HG03139 (cell line): ENCODE measurements at regions not wholly inside any gene's neighbourhood (a gene's known extent, or its start where the extent isn't known, plus 50 kb on each side); places are given as distances from the start of the nearest gene placed in this dataset.

Experiments
- ATAC-seq: cut with Tn5 transposase; IDR thresholded peaks from one replicate; pipeline ENCODE4 v1.9.1; 2021; ENCODE audit not compliant: unreplicated experiment

DNA sequence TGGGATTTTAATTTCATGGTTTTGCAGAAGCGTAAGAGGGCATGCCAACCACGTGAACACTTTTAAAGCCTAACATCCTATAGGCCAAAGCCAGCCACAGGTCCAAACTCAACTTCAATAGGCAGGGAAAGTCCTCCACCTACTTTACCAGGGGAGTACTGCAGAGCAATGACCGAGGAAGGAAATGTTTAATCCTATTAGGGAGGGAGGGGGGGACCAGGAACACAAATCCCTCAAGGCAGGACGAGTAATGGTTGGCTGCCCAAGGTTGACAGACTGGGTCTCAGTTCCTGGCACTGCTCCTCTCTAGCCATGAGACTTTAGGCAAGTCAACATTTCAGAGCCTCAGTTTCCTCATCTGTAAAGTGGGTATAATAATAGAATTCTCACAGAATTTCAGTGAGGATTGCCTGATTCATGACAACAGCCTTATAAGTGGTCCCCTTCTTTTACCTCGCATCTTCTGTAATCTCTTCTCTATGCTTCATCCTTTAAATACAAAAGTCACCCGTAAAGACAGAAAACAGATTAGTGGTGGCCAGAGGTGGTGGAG, 315.8 kb downstream of the HAPSTR1 start:
- ATAC-seq: no peak

GRCh38 chr16:9408297-9408878, 316.9 kb downstream of the HAPSTR1 start:
- ATAC-seq: no peak

GRCh38 chr16:9409560-9410493, 318.4 kb downstream of the HAPSTR1 start:
- no peak for ATAC-seq

DNA sequence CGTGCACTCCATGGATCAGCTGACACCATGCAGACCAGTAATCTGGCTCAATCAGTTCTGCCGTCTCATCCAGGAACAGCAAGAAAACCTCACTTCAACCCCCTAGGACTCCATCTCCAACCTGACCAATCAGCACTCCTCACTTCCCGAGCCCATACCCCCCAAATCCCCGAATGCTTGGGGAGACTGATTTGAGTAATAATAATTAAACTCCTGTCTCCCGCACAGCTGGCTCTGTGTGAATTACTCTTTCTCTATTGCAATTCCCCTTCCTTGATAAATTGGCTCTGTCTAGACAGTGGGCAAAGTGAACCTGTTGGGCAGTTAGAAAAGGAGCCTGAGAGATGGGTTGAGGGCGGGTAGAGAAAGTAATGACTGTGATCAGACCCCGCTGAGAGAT, 320.0 kb downstream of the HAPSTR1 start:
- ATAC-seq: no peak

GRCh38 chr16:9412031-9412914, 320.8 kb downstream of the HAPSTR1 start:
- no peak for ATAC-seq

DNA sequence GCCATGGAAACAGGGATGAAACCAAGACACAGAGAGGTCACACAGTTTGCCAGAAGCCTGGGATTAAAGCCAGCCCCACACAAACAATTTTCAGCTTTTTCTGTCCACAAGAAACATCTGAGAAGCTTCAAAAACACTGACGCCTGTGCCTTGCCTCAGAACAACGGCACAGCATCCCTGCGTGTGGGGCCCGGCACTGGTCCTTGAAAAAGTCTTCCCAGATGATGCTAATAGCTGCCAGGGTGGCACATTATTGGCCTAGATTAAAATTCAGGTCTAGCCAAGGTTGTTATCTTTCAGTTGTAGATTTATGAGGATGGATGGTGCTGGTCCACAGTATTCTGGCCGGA, 321.4 kb downstream of the HAPSTR1 start:
- ATAC-seq: no peak

GRCh38 chr16:9415545-9415944, 324.1 kb downstream of the HAPSTR1 start:
- no peak for ATAC-seq

GRCh38 chr16:9417898-9418297, 326.5 kb downstream of the HAPSTR1 start:
- no peak for ATAC-seq

GRCh38 chr16:9419161-9419560, 327.7 kb downstream of the HAPSTR1 start:
- no peak for ATAC-seq

DNA sequence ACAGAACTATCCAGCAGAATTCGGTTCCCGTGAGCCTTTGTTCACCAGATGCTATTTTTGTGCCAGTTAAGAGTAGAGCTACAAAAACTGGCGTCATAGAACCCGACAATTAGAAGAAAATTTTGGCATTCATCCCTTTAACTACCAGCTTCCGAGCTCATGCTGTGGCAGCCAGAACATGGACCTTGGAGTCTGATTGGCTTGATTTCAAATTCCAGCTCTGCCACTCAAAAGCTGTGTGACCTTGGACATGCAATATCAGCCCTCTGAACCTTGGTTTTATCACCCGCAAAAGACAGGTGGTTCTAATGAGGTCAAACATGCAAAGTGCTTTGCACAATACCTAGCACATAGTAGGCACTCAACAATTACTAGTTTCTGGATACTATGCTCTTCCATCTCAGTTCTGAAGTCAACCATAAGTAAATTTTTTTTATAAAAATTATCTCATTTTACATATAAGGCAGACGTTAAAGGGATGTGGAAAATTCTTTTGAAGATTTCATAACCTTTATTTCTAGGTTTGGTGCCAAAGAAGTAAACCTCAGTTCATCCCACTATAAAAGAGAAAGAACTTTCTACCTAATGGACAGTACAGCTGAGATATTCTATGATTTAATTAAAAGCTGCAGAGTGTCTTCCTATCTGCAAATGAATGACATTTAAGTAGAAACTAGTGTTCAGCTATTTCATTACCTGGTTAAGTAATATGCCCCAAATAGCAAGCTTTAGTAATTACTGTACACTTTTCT, 331.5 kb downstream of the HAPSTR1 start:
- ATAC-seq: no peak

DNA sequence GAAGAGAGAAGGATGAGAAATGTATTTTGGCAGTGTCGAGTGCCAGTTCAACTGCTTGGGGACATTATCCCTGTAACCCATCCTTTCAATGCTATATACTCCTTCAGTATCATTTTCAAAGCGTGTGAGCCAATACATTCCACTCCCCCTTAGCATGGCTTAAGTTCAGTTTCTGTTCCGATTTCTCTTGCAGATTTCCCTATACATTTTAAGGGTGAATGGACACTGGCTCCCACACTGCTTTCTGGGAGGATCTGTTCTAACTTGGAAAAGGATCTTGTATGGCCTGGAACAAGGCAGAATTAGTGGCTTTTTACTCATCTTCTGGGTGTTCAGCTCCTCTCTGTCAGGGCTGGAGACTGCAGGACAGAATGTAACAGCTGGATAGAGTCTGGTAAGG, 333.8 kb downstream of the HAPSTR1 start:
- ATAC-seq: no peak

- no peak for ATAC-seq
Observed at GRCh38 chr16:9428355-9429005, 337.0 kb downstream of the HAPSTR1 start.

DNA sequence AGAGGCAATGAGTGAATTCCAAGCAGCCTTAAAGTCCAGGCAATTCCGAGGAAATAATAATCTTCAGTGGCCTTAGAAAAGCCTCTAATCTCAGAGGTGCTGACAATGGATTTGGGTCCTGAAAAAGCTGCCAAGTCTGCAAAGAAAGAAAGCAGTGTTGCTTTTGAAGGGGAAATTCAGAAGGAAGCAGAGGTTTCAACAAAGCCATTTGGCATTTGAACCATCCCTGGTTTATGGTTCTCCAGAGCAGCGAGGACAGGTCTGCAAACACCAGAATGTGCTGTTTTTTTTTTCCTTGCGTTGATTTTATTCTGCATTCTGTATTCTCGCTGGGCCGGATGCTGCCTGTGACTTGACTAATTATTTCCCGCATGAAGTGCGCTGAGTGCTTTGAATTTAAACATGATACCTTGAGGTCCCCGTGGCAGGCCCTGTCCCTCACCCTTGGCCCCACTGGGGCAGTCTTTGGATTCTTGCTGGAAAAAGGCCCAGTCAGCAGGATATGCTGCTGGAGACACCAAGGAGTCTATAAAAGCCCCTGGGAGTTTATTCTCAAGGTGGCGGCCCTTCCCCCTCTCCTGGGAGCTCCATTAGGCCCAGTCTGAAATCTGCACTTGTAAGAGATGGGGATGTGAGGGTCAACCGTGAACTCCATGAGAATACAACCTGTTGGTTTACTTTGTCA, 338.3 kb downstream of the HAPSTR1 start:
- ATAC-seq: no peak

- no peak for ATAC-seq
Observed at GRCh38 chr16:9434659-9435058, 343.2 kb downstream of the HAPSTR1 start.

- ATAC-seq: no peak
Observed at GRCh38 chr16:9436175-9436574, 344.7 kb downstream of the HAPSTR1 start.

- ATAC-seq: no peak
Observed at GRCh38 chr16:9437115-9437514, 345.7 kb downstream of the HAPSTR1 start.

- no peak for ATAC-seq
Observed at GRCh38 chr16:9438991-9439390, 347.5 kb downstream of the HAPSTR1 start.

GRCh38 chr16:9441012-9441411, 349.6 kb downstream of the HAPSTR1 start:
- ATAC-seq: no peak

- no peak for ATAC-seq
Observed at GRCh38 chr16:9443864-9444263, 352.4 kb downstream of the HAPSTR1 start.
